ENCODE measurements at regions not wholly inside any gene's neighbourhood (a gene's known extent, or its start where the extent isn't known, plus 50 kb on each side); places are given as distances from the start of the nearest gene placed in this dataset.
"Not testable (repeated sequence)": the region's sequence is repeated elsewhere in the genome, so short reads cannot be mapped to it uniquely, and the experiment has no call there.

GRCh38 chr18:64852281-64852680 is 703.4 kb upstream of the LINC00305 start:
- DNase-seq (ENCODE audit: low spot score) = no peak

- no peak for DNase-seq (ENCODE audit: low spot score)
Observed at GRCh38 chr18:64851726-64852125, 702.8 kb upstream of the LINC00305 start.

DNA sequence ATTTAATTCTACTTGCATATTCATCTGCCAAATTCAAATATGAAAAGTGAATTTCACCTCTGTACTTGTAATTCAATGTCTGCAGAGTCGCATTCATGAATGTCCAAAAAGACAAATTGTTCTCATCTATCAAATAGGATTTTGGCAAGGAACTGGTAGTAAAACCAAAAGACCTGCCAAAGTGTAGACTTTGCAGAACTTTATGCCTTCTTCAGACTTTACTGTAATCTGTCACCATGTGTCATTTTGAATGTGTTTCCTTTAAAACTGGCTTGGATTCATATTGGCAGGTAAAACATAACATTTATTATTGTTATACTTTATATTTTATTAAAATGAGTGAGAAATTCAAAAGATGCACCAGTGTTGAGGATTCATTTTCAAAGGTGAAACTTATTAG is 701.9 kb upstream of the LINC00305 start:
- no peak for DNase-seq (ENCODE audit: low spot score)

DNA sequence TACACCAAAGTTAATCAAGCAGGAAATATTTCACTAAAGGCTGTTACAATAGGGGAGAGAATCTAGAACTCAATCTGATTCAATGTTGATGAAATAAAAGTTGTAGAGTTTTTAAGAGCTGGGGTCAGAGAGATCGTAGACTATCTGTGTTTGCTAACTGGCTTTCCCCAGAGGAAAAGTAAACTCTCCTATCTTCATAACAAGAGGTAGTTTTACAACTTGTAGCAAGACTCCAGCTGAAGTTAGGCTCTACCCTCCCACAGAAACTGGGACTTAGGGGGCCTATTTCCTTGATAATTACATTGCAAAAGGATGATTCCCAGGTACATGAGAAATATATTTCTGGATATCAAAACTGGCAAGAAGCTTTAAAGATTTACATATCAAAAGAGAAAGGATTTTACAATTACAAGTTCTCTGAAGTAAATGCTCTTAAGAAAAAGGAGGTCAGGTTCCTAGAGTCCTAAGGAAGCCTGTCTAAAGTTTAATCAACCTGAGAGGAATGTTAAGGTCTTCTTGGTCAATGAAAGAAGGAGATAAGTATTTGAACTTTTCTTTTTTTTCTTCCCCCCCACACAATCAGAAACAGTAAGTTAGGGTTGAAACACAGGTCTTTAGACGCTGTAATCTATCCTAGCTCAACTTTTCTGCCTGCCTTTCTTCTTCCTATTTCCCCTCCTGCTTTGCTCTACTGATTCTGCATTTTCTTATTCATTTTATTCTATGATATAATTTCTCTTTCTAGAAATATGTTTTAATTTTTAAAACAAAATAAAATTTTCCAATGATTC is 692.2 kb upstream of the LINC00305 start:
- no peak for DNase-seq (ENCODE audit: low spot score)

DNA sequence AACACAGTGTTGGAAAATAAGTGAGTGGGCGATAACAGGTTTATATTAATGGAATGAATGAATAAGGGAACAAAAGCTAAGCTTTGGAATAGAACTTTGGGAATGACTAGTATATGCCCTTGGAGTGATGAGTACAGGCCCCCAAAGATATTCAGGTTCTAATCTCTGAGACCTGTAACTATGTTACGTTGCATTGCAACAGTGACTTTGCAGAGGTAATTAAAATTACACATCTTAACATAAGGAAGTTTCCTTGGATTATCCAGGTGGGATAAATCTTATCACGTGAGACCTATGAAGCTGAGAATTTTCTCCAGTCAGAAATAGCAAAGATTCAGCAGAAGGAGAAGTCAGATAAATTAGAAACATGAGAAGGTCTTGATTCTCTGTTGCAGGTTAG is 661.5 kb upstream of the LINC00305 start:
- DNase-seq (ENCODE audit: low spot score) = no peak

GRCh38 chr18:64809801-64810200 is 660.9 kb upstream of the LINC00305 start:
- no peak for DNase-seq (ENCODE audit: low spot score)

- DNase-seq (ENCODE audit: low spot score) = peak; percentile 35
Observed at GRCh38 chr18:64807560-64807959, 658.7 kb upstream of the LINC00305 start.

DNA sequence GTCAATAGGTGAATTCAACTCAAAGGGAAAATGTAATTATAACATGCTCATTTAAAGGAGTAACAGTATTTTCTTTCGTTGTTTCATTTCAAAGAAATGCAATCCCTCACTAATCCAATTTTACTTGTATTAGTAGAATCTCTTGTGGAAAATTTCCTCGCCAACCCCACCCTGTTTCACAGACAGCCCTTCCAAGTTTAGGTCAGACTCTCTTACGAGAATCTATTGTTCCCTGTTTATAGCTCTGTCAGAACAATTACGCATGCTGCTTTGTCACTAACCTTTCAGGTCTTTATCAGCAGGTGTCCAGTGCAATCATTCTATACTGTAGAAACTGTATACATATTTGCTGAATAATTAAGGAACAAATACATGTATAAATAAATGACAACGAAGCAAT is 657.8 kb upstream of the LINC00305 start:
- DNase-seq (ENCODE audit: low spot score) = no peak

DNA sequence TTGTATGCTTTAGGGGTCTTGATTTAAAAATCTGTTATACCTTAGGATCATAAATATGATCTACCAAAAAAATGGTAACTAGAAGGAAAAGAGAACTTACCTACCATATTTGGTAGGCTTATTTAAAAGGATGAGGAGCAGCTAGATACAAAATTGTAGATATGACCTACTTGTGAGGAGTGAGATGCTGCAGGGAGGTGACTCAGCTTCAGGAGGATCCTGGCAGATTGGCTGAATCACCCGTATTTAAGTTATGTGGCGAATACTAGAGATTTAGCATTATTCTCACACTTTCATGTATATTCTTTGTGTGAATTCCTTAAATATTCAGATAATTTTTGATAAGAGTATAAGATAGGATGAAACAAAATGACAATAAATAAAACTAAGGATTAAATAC is 657.3 kb upstream of the LINC00305 start:
- no peak for DNase-seq (ENCODE audit: low spot score)

GRCh38 chr18:64803471-64803870 is 654.6 kb upstream of the LINC00305 start:
- no peak for DNase-seq (ENCODE audit: low spot score)

DNA sequence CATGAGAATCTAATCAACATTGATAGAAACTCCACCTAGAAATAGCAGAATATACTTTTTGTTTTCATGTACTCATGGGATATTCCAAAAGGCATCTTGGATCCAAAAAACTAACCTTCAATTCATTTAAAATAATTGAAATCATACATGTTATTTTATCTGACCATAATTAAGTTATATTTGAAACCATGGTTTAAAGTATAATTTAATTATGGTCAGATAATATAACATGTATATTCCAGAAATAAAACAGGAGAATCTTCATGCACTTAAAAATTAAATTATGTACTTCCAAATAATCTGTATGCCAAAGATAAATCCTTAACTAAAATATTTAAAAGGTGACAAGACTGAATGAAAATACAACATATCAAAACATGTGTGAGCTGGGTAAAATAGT is 651.3 kb upstream of the LINC00305 start:
- DNase-seq (ENCODE audit: low spot score) = no peak

- no peak for DNase-seq (ENCODE audit: low spot score)
Observed at GRCh38 chr18:64799376-64799775, 650.5 kb upstream of the LINC00305 start.

DNA sequence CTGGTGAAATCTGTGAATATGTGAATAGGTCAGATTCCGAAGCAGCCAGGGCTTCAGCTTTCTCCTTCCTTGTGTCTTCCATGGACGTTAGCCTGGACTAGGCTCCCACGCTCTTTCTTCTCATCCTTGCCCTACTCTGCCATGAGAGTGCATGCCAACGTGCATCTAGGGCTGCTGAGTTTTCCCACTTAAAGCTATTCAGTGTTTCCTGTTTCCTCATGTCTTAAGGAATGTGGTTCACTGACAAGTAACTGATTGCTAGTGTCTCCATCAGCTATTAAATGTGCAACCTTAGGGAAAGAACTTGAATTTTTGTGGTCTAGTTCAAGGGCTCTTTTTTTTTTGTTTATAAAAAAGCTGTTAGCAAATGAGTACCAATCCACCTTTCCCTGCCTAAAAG is 642.3 kb upstream of the LINC00305 start:
- no peak for DNase-seq (ENCODE audit: low spot score)

GRCh38 chr18:64785686-64786085 is 636.8 kb upstream of the LINC00305 start:
- no peak for DNase-seq (ENCODE audit: low spot score)

DNA sequence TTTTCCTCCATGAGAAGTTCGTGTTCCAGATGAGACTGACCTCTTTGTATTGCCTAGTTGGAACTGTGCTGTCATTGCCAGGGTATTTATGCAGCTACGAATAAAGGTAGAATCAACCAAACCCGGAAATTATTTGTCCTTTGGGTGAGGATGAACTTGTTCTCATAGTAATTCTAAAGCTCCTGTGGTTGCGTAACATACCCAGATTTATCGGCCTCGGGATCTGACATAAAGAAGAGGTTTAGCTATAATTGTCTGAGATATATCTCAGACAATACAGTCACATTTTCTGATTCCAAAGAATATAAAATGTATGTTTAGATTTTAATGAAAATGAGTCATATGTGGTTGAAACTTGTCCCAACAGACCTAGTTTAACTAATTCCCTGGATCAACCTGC is 628.7 kb upstream of the LINC00305 start:
- no peak for DNase-seq (ENCODE audit: low spot score)

DNA sequence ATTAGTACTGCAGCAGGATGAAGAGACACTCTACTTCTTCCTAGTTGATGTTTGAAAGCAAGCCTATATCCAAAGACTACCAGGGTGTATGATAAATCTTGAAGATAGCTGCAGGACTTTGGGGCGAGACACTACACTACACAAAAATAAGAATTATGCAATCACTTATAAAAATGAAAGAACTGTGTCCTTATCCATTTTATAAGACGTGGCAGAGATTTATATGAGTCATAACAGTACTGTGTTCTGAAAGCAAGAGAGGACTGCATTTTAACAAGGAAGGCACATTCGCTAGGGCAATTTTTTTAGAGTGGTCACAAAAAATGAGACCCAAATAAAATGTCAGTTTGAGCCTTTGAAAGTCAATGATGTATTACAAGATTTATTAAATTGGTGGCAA is 617.0 kb upstream of the LINC00305 start:
- no peak for DNase-seq (ENCODE audit: low spot score)

DNA sequence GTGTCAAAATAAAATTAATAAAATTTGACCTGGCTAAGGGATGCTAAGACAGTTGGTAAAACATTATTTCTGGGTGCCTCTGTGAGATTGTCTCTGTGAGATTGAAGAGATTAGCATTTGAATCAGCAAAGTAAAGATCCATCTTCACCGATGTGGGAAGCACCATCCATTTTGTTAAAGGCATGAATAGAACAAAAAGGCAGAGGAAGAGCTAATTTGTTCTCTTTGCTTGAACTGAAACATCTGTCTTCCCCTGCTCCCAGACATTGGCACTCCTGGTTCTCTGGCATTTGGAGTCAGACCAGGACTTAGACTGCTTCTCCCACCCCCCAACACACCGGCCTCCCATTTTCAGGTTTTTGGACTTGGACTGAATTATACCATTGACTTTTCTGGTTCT is 603.8 kb upstream of the LINC00305 start:
- DNase-seq (ENCODE audit: low spot score) = no peak

DNA sequence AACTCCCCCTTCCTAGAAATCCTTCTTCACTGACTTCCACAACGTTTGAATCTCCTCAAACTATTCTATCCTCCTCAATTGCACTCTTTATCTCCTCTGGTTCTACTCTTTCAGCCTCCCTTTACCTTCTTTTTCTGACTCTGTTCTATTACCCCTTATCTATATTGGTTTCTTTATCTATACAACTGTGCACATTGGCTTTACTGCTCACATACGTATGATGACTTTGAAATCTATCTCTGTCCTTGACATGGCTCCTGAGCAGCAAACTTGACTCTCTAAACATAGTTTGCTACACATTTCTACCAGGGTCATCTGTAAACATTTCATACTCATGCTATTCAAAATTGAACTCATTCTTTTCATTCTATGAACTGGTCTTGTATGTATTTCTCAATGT is 601.0 kb upstream of the LINC00305 start:
- DNase-seq (ENCODE audit: low spot score) = no peak

GRCh38 chr18:64747803-64748202 is 598.9 kb upstream of the LINC00305 start:
- DNase-seq (ENCODE audit: low spot score) = no peak

- DNase-seq (ENCODE audit: low spot score) = no peak
Observed at GRCh38 chr18:64742898-64743297, 594.0 kb upstream of the LINC00305 start.

- no peak for DNase-seq (ENCODE audit: low spot score)
Observed at GRCh38 chr18:64734063-64734462, 585.2 kb upstream of the LINC00305 start.

DNA sequence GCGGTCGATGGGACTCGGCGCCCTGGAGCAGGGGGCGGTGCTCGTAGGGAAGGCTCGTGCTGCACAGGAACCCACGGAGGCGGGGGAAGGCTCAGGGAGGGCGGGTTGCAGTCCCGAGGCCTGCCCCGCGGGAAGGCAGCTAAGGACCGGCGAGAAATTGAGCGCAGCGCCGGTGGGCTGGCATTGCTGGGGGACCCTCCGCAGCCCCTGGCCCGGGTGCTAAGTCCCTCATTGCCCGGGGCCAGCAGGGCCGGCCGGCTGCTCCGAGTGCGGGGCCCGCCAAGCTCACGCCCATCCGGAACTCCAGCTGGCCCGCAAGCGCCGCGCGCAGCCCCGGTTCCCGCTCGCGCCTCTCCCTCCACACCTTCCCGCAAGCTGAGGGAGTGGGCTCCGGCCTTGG is 576.8 kb upstream of the LINC00305 start:
- DNase-seq (ENCODE audit: low spot score) = not testable (repeated sequence)

DNA sequence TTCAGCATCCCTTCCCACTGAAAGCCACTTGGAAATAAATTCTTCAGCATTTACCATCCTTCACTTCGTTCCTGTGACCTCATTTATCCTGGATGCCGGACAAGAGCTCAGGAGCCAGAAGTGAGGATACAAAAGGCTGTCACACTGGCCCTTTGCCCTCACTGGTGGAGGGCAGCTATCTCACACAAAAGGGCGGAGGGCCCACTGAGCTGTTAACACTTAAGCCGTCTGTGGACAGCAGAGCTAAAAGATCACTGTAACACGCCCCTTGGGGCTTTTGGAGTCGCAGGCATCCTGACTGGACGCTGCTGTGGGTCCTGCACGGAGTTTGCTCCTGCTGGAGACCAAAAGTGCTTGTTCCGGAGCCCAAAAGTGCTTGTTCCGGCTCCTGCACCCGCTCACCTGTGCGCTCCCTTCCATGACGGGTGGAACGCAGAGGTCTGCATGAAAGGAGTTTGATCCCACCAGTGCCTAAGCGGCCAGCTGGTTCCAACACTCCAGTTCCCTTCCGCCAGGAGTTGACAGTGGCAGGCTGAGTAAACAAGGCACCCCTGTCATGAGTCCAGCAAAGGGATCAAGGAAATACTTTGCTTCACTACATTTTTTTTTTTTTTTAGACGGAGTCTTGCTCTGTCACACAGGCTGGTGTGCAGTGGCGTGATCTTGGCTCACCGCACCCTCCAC is 572.0 kb upstream of the LINC00305 start:
- no peak for DNase-seq (ENCODE audit: low spot score)

DNA sequence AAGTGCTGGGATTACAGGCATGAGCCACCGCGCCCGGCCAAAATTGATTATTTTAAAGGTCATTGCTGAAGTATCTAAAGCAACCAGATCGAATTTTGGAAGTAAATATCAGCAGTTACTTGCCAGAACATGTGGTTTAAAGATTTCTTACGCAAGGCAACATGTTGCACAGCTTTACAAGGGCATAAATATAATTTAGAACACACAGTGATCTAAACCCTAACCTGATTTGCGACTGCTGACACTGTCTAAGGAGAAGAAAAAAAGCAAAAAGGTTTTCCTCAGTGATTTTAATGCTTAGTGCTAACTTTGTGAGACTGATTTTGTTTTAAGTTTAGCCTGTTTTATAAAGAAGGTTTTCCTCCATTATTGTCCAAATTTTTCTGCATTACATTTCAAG is 569.9 kb upstream of the LINC00305 start:
- no peak for DNase-seq (ENCODE audit: low spot score)

Data from pons (tissue), 1 donor.